ENCODE measurements at regions not wholly inside any gene's neighbourhood (a gene's known extent, or its start where the extent isn't known, plus 50 kb on each side); places are given as distances from the start of the nearest gene placed in this dataset.

DNA sequence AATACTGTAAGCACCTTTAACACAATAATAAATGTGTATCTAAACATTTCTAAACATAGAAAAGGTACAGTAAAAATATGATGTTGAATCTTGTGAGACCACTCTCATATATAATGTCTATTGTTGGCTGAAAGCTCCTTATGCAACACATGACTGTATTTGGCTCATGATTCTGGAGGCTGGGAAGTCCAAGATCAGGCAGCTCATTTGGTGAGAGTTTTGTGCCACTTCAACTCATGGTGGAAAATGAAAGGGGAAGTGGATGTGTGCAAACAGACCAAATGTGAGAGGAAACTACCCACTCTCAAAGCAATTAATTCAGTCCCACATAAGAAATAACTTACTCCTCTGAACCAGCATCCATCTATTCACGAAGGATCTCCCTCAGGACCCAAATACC, 257.7 kb upstream of the OPRM1 start:
- Histone ChIP-seq H3K23ac (ENCODE audit: insufficient read length) (no peak overlapping the region), H2AFZ (ENCODE audit: low read length) (no peak overlapping the region), H3K4me2 (ENCODE audit: insufficient read depth in 1 of 2, low read depth in 2 of 2, low read length in 2 of 2) (no peak overlapping the region), H3K9me3 (ENCODE audit: insufficient read depth in 2 of 2, low read depth in 1 of 2, low read length in 1 of 2) (peaks cover 0 to 4% of the 10 kb centered on the region in 2 experiments; a peak in 2 of 4 replicates), H3K27ac (ENCODE audit: low read depth, low read length) (no peak overlapping the region), H3K18ac (ENCODE audit: extremely low read depth, low read length) (no peak overlapping the region), H3K36me3 (ENCODE audit: control insufficient read depth in 2 of 4, insufficient read depth in 4 of 4, low read length in 3 of 4) (no peaks in the 10 kb centered on the region), H3K56ac (replicated peaks; ENCODE audit: insufficient read length, low read depth, low read length) (no peak overlapping the region), H3K4me1 (replicated peaks in 1 of 4; ENCODE audit: control insufficient read depth in 3 of 4, insufficient read depth in 4 of 4, low read length in 3 of 4) (no peaks in the 10 kb centered on the region), H2BK12ac (ENCODE audit: low read depth, low read length) (no peak overlapping the region), H2BK5ac (ENCODE audit: low read depth, low read length) (no peak overlapping the region), H3K4ac (replicated peaks; ENCODE audit: insufficient read length, low read depth, low read length) (no peak overlapping the region), H3K79me1 (ENCODE audit: low read depth, low read length) (no peaks in the 10 kb centered on the region), H2BK20ac (ENCODE audit: low read length) (no peak overlapping the region), H4K8ac (ENCODE audit: extremely low read depth, insufficient read depth, low read length) (no peak overlapping the region), H3K27me3 (replicated peaks in 1 of 4; ENCODE audit: control insufficient read depth in 3 of 4, extremely low read depth in 1 of 4, insufficient read depth in 3 of 4, low read length in 3 of 4) (no peaks in the 10 kb centered on the region), H3K9ac (replicated peaks in 1 of 4; ENCODE audit: extremely low read depth in 1 of 4, low read depth in 3 of 4, low read length in 3 of 4) (no peak overlapping the region), H2BK15ac (ENCODE audit: low read length) (no peak overlapping the region), H3K79me2 (ENCODE audit: control insufficient read depth in 1 of 2, insufficient read depth in 2 of 2, low read length in 2 of 2) (no peaks in the 10 kb centered on the region), H4K91ac (replicated peaks; ENCODE audit: insufficient read length, low read length) (no peak overlapping the region), H3K4me3 (ENCODE audit: extremely low read depth in 1 of 4, insufficient read depth in 2 of 4, low read depth in 3 of 4, low read length in 4 of 4) (no peak overlapping the region), H2BK120ac (replicated peaks; ENCODE audit: low read depth, low read length) (no peak overlapping the region), H3K14ac (ENCODE audit: insufficient read length) (no peak overlapping the region), H2AK5ac (ENCODE audit: low read depth, low read length) (no peak overlapping the region), H4K20me1 (replicated peaks in 1 of 2; ENCODE audit: control insufficient read depth in 1 of 2, insufficient read depth in 2 of 2, low read length in 2 of 2) (no peaks in the 10 kb centered on the region), H3K23me2 (ENCODE audit: low read depth, low read length) (no peaks in the 10 kb centered on the region), H4K5ac (ENCODE audit: insufficient read length, low read depth, low read length) (no peak overlapping the region)
- WGBS, 2 experiments (ENCODE audit: extremely low coverage in 1 of 2, insufficient coverage in 1 of 2, insufficient read length in 1 of 2, insufficient replicate concordance in 2 of 2, low coverage in 1 of 2, low lambda C conversion rate in 2 of 2, missing lambda C conversion rate in 1 of 2): 100% methylated on average over 1 of the region's 1 CpG; no CpG with 5 or more reads in 1 of the 2 experiments
- ChIA-PET POLR2A (ENCODE audit: partially characterized antibody) (no interaction called here), CTCF (ENCODE audit: partially characterized antibody) (interaction anchor here (2.0 kb wide), 1 partner anchor 10 kb away, joined by 6 read pairs; no protein-coding TSS in a partner anchor)
- DNase-seq (ENCODE audit: low read depth in 1 of 2, low spot score in 2 of 2) (no peak), FAIRE-seq (no peak)
- no peak for TF ChIP-seq SP2 (IDR thresholded peaks at IDR 0.05; ENCODE audit: low read length)
- no peak for TF ChIP-seq PHF8 (conservative IDR thresholded peaks at IDR 0.05; ENCODE audit: low read depth, low read length)
- no peak for TF ChIP-seq HDAC6 (IDR thresholded peaks at IDR 0.05; ENCODE audit: low read depth, low read length)
- TF ChIP-seq, protein P1, sequence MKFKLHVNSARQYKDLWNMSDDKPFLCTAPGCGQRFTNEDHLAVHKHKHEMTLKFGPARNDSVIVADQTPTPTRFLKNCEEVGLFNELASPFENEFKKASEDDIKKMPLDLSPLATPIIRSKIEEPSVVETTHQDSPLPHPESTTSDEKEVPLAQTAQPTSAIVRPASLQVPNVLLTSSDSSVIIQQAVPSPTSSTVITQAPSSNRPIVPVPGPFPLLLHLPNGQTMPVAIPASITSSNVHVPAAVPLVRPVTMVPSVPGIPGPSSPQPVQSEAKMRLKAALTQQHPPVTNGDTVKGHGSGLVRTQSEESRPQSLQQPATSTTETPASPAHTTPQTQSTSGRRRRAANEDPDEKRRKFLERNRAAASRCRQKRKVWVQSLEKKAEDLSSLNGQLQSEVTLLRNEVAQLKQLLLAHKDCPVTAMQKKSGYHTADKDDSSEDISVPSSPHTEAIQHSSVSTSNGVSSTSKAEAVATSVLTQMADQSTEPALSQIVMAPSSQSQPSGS (IDR thresholded peaks at IDR 0.05; ENCODE audit: low read length): no peak
- no peak for TF ChIP-seq BACH1 (IDR thresholded peaks at IDR 0.05; ENCODE audit: low read length)
